H9 (cell line): ENCODE measurements at regions not wholly inside any gene's neighbourhood (a gene's known extent, or its start where the extent isn't known, plus 50 kb on each side); places are given as distances from the start of the nearest gene placed in this dataset.

ENCODE experiments used
- DNase-seq: peaks from one replicate; pipeline ENCODE4 v3.0.0-alpha.2; 2017
- H2AFZ ChIP-seq: one replicate; pipeline ENCODE4 v1.6.1; 2013; ENCODE audit warnings: mild to moderate bottlenecking, low read length, control low read depth, moderate library complexity
- H2AK5ac ChIP-seq: 2 replicates; pipeline ENCODE4 v1.6.1; 2013; ENCODE audit warnings: low read length, control low read depth, mixed read lengths; ENCODE audit not compliant: insufficient read length
- H2BK120ac ChIP-seq: one replicate; pipeline ENCODE4 v1.6.1; 2013; ENCODE audit warnings: low read depth, mild to moderate bottlenecking, low read length, control low read depth, inconsistent platforms; ENCODE audit not compliant: poor library complexity, severe bottlenecking
- H2BK12ac ChIP-seq: 2 replicates; pipeline ENCODE4 v1.6.1; 2013; ENCODE audit warnings: low read length, control low read depth, mixed read lengths, low read depth; ENCODE audit not compliant: insufficient read length
- H2BK15ac ChIP-seq: 2 replicates; pipeline ENCODE4 v1.6.1; 2013; ENCODE audit warnings: low read depth, low read length, control low read depth
- H2BK20ac ChIP-seq: one replicate; pipeline ENCODE4 v1.6.1; 2013; ENCODE audit warnings: low read depth, mild to moderate bottlenecking, low read length, control low read depth, inconsistent platforms; ENCODE audit not compliant: poor library complexity, severe bottlenecking
- H2BK5ac ChIP-seq: 2 replicates; pipeline ENCODE4 v1.6.1; 2013; ENCODE audit warnings: low read length, control low read depth, mixed read lengths; ENCODE audit not compliant: insufficient read length
- H3K14ac ChIP-seq: 2 replicates; pipeline ENCODE4 v1.6.1; 2013; ENCODE audit warnings: low read length, control low read depth; ENCODE audit not compliant: insufficient read depth
- H3K18ac ChIP-seq: 2 replicates; pipeline ENCODE4 v1.6.1; 2013; ENCODE audit warnings: low read depth, mild to moderate bottlenecking, mixed read lengths, low read length, control low read depth; ENCODE audit not compliant: insufficient read length
- H3K23ac ChIP-seq: 2 replicates; pipeline ENCODE4 v1.6.1; 2013; ENCODE audit warnings: low read length, control low read depth, mixed read lengths, low read depth; ENCODE audit not compliant: insufficient read length
- H3K23me2 ChIP-seq: 2 replicates; pipeline ENCODE4 v1.6.1; 2013; ENCODE audit warnings: low read depth, mild to moderate bottlenecking, mixed read lengths, low read length, control low read depth; ENCODE audit not compliant: insufficient read length, poor library complexity, severe bottlenecking
- H3K27ac ChIP-seq: 2 replicates; pipeline ENCODE4 v1.5.1; 2013; ENCODE audit warnings: low read length, control low read depth, mixed read lengths, low read depth; ENCODE audit not compliant: insufficient read length
- H3K27me3 ChIP-seq: 2 replicates; pipeline ENCODE4 v1.6.1; 2013; ENCODE audit warnings: low read length, control low read depth, inconsistent platforms; ENCODE audit not compliant: insufficient read depth
- H3K4ac ChIP-seq: 2 replicates; pipeline ENCODE4 v1.6.1; 2013; ENCODE audit warnings: low read depth, mild to moderate bottlenecking, control low read depth, inconsistent platforms, low read length, moderate library complexity
- H3K4me1 ChIP-seq: 2 replicates; pipeline ENCODE4 v1.6.1; 2013; ENCODE audit warnings: low read length, control low read depth, inconsistent platforms; ENCODE audit not compliant: insufficient read depth
- H3K4me2 ChIP-seq: 2 replicates; pipeline ENCODE4 v1.6.1; 2013; ENCODE audit warnings: low read length, control low read depth, mixed read lengths; ENCODE audit not compliant: insufficient read length, insufficient read depth
- H3K56ac ChIP-seq: 2 replicates; pipeline ENCODE4 v1.6.1; 2013; ENCODE audit warnings: low read depth, mild to moderate bottlenecking, mixed read lengths, low read length, control low read depth; ENCODE audit not compliant: insufficient read length
- H3K79me1 ChIP-seq: 2 replicates; pipeline ENCODE4 v1.6.1; 2013; ENCODE audit warnings: low read depth, mild to moderate bottlenecking, moderate library complexity, low read length, control low read depth, inconsistent platforms; ENCODE audit not compliant: insufficient read depth, poor library complexity, severe bottlenecking
- H3K79me2 ChIP-seq: 2 replicates; pipeline ENCODE4 v1.6.1; 2013; ENCODE audit warnings: low read length, control low read depth, inconsistent platforms; ENCODE audit not compliant: insufficient read depth
- H3K9ac ChIP-seq: 2 replicates; pipeline ENCODE4 v1.6.1; 2013; ENCODE audit warnings: low read length, control low read depth, mixed read lengths; ENCODE audit not compliant: insufficient read length; ENCODE audit errors: extremely low read depth
- H3K9me3 ChIP-seq: one replicate; pipeline ENCODE4 v1.6.1; 2013; ENCODE audit warnings: low read depth, low read length, inconsistent platforms; ENCODE audit not compliant: control insufficient read depth
- H3T11ph ChIP-seq: one replicate; pipeline ENCODE4 v1.6.1; 2013; ENCODE audit warnings: mild to moderate bottlenecking, low read length, control low read depth, inconsistent platforms
- H4K20me1 ChIP-seq: one replicate; pipeline ENCODE4 v1.6.1; 2013; ENCODE audit not compliant: control insufficient read depth, insufficient read length, insufficient read depth
- H4K5ac ChIP-seq: 2 replicates; pipeline ENCODE4 v1.6.1; 2013; ENCODE audit warnings: low read depth, mild to moderate bottlenecking, mixed read lengths, low read length, control low read depth; ENCODE audit not compliant: insufficient read length
- H4K8ac ChIP-seq: replicated peaks from 2 replicates; pipeline ENCODE4 v1.6.1; 2013; ENCODE audit warnings: low read length, control low read depth, mixed read lengths, low read depth; ENCODE audit not compliant: insufficient read length
- H4K91ac ChIP-seq: 2 replicates; pipeline ENCODE4 v1.6.1; 2013; ENCODE audit warnings: low read depth, mild to moderate bottlenecking, moderate library complexity, mixed read lengths, low read length, control low read depth; ENCODE audit not compliant: insufficient read length
- H3K27ac Mint-ChIP-seq, 3 experiments: 2 replicates in 2 of 3; 3 replicates in 1 of 3; pipeline ENCODE4 v1.8.0; 2020 to 2021; ENCODE audit warnings: mixed read lengths in 3 of 3, mild to moderate bottlenecking in 1 of 3, moderate library complexity in 1 of 3
- H3K27me3 Mint-ChIP-seq: 2 replicates; pipeline ENCODE4 v1.8.0; 2021; ENCODE audit warnings: low read depth, mild to moderate bottlenecking, moderate library complexity, mixed read lengths
- H3K36me3 Mint-ChIP-seq, 3 experiments: 2 replicates in 2 of 3; 3 replicates in 1 of 3; pipeline ENCODE4 v1.8.0; 2020 to 2021; ENCODE audit warnings: low read depth in 3 of 3, mixed read lengths in 3 of 3; ENCODE audit not compliant: insufficient read depth in 1 of 3
- H3K4me1 Mint-ChIP-seq, 2 experiments: 2 replicates each; pipeline ENCODE4 v1.8.0; 2020; ENCODE audit warnings: mixed read lengths in 2 of 2
- H3K4me3 Mint-ChIP-seq, 2 experiments: 2 replicates in 1 of 2; 3 replicates in 1 of 2; pipeline ENCODE4 v1.8.0; 2020 to 2021; ENCODE audit warnings: mild to moderate bottlenecking in 2 of 2, mixed read lengths in 2 of 2, moderate library complexity in 1 of 2
- H3K9me3 Mint-ChIP-seq, 2 experiments: 2 replicates in 1 of 2; 3 replicates in 1 of 2; pipeline ENCODE4 v1.8.0; 2020; ENCODE audit warnings: mild to moderate bottlenecking in 2 of 2, mixed read lengths in 2 of 2, moderate library complexity in 1 of 2
- CTCF ChIP-seq: fragments of 200-600 bp; sonication (generic); conservative IDR thresholded peaks from 3 replicates; pipeline ENCODE4 v1.8.0; 2021; ENCODE audit warnings: antibody characterized with exemption, mild to moderate bottlenecking
- WGBS: extraction: QIAGEN DNeasy Blood & Tissue Kit; methylation state at CpG from one replicate; pipeline ENCODE4 v1.1.7; 2013; ENCODE audit warnings: missing lambda C conversion rate, low lambda C conversion rate, mixed read lengths; ENCODE audit not compliant: insufficient read length; ENCODE audit errors: extremely low coverage; 5-methylcytosine and 5-hydroxymethylcytosine counted together

GRCh38 chr16:52054326-52054725 is 492.6 kb downstream of the TOX3 start:
- Histone ChIP-seq H4K5ac (no peak overlapping the region), H2BK5ac (no peak overlapping the region), H3K79me1 (no peaks in the 10 kb centered on the region), H3K23ac (no peak overlapping the region), H3T11ph (no peak overlapping the region), H3K18ac (no peak overlapping the region), H2BK20ac (no peak overlapping the region), H3K27me3 (no peaks in the 10 kb centered on the region), H2AFZ (no peak overlapping the region), H3K14ac (no peak overlapping the region), H3K4ac (no peak overlapping the region), H2AK5ac (no peak overlapping the region), H2BK15ac (no peak overlapping the region), H3K79me2 (no peaks in the 10 kb centered on the region), H3K4me1 (no peaks in the 10 kb centered on the region), H3K27ac (no peak overlapping the region), H3K23me2 (no peaks in the 10 kb centered on the region), H3K9me3 (no peaks in the 10 kb centered on the region), H4K8ac (no peak overlapping the region), H4K91ac (no peak overlapping the region), H3K9ac (no peak overlapping the region), H2BK120ac (no peak overlapping the region), H2BK12ac (no peak overlapping the region), H3K56ac (no peak overlapping the region), H3K4me2 (no peak overlapping the region), H4K20me1 (no peaks in the 10 kb centered on the region)
- Mint-ChIP-seq H3K27ac (no peak overlapping the region), H3K27me3 (no peaks in the 10 kb centered on the region; the same call in none of the 2 replicates), H3K9me3 (no peaks in the 10 kb centered on the region), H3K4me3 (no peak overlapping the region), H3K4me1 (no peaks in the 10 kb centered on the region), H3K36me3 (no peaks in the 10 kb centered on the region)
- no CpG with 5 or more reads among the region's 1 CpG for WGBS
- TF ChIP-seq CTCF = no peak
- no peak for DNase-seq
